ENCODE measurements at regions not wholly inside any gene's neighbourhood (a gene's known extent, or its start where the extent isn't known, plus 50 kb on each side); places are given as distances from the start of the nearest gene placed in this dataset.

GRCh38 chr5:158033724-158034123, 174.8 kb upstream of the CLINT1 start:
- in situ Hi-C loops (cut with HindIII; ENCODE audit: low pct_ligation_motif_present, low pct_unique_long_range_greater_than_20kb, low sequenced_read_pairs): no loop called here
- DNase-seq: no peak

- in situ Hi-C loops (cut with HindIII; ENCODE audit: low pct_ligation_motif_present, low pct_unique_long_range_greater_than_20kb, low sequenced_read_pairs): no loop called here
- no peak for DNase-seq
Observed at GRCh38 chr5:158033076-158033475, 174.1 kb upstream of the CLINT1 start.

GRCh38 chr5:158032246-158032645, 173.3 kb upstream of the CLINT1 start:
- no peak for DNase-seq
- in situ Hi-C loops (cut with HindIII; ENCODE audit: low pct_ligation_motif_present, low pct_unique_long_range_greater_than_20kb, low sequenced_read_pairs): no loop called here

- in situ Hi-C loops (cut with HindIII; ENCODE audit: low pct_ligation_motif_present, low pct_unique_long_range_greater_than_20kb, low sequenced_read_pairs): no loop called here
- no peak for DNase-seq
Observed at GRCh38 chr5:158027806-158028775, 169.1 kb upstream of the CLINT1 start.

- in situ Hi-C loops (cut with HindIII; ENCODE audit: low pct_ligation_motif_present, low pct_unique_long_range_greater_than_20kb, low sequenced_read_pairs): no loop called here
Observed at GRCh38 chr5:158026304-158027031, 167.5 kb upstream of the CLINT1 start.

GRCh38 chr5:158023266-158023665, 164.3 kb upstream of the CLINT1 start:
- in situ Hi-C loops (cut with HindIII; ENCODE audit: low pct_ligation_motif_present, low pct_unique_long_range_greater_than_20kb, low sequenced_read_pairs): no loop called here
- DNase-seq: no peak

More at GRCh38 chr5:158026304-158027031, 167.5 kb upstream of the CLINT1 start:
- DNase-seq: no peak

GRCh38 chr5:158022837-158023236, 163.9 kb upstream of the CLINT1 start:
- in situ Hi-C loops (cut with HindIII; ENCODE audit: low pct_ligation_motif_present, low pct_unique_long_range_greater_than_20kb, low sequenced_read_pairs): no loop called here
- no peak for DNase-seq

- in situ Hi-C loops (cut with HindIII; ENCODE audit: low pct_ligation_motif_present, low pct_unique_long_range_greater_than_20kb, low sequenced_read_pairs): no loop called here
Observed at GRCh38 chr5:158022393-158022792, 163.4 kb upstream of the CLINT1 start.

GRCh38 chr5:158020555-158021418, 161.8 kb upstream of the CLINT1 start:
- in situ Hi-C loops (cut with HindIII; ENCODE audit: low pct_ligation_motif_present, low pct_unique_long_range_greater_than_20kb, low sequenced_read_pairs): no loop called here
- DNase-seq: no peak

More at GRCh38 chr5:158022393-158022792, 163.4 kb upstream of the CLINT1 start:
- DNase-seq: no peak

GRCh38 chr5:158017469-158017868, 158.5 kb upstream of the CLINT1 start:
- no peak for DNase-seq
- in situ Hi-C loops (cut with HindIII; ENCODE audit: low pct_ligation_motif_present, low pct_unique_long_range_greater_than_20kb, low sequenced_read_pairs): no loop called here

GRCh38 chr5:158014372-158014771, 155.4 kb upstream of the CLINT1 start:
- in situ Hi-C loops (cut with HindIII; ENCODE audit: low pct_ligation_motif_present, low pct_unique_long_range_greater_than_20kb, low sequenced_read_pairs): no loop called here
- DNase-seq: no peak

- in situ Hi-C loops (cut with HindIII; ENCODE audit: low pct_ligation_motif_present, low pct_unique_long_range_greater_than_20kb, low sequenced_read_pairs): no loop called here
- DNase-seq: no peak
Observed at GRCh38 chr5:158013939-158014338, 155.0 kb upstream of the CLINT1 start.

- in situ Hi-C loops (cut with HindIII; ENCODE audit: low pct_ligation_motif_present, low pct_unique_long_range_greater_than_20kb, low sequenced_read_pairs): no loop called here
- DNase-seq: no peak
Observed at GRCh38 chr5:158013303-158013702, 154.4 kb upstream of the CLINT1 start.

- in situ Hi-C loops (cut with HindIII; ENCODE audit: low pct_ligation_motif_present, low pct_unique_long_range_greater_than_20kb, low sequenced_read_pairs): no loop called here
- DNase-seq: no peak
Observed at GRCh38 chr5:158011422-158011821, 152.5 kb upstream of the CLINT1 start.

GRCh38 chr5:158010831-158011230, 151.9 kb upstream of the CLINT1 start:
- in situ Hi-C loops (cut with HindIII; ENCODE audit: low pct_ligation_motif_present, low pct_unique_long_range_greater_than_20kb, low sequenced_read_pairs): no loop called here
- no peak for DNase-seq

GRCh38 chr5:158007336-158007735, 148.4 kb upstream of the CLINT1 start:
- DNase-seq: no peak
- in situ Hi-C loops (cut with HindIII; ENCODE audit: low pct_ligation_motif_present, low pct_unique_long_range_greater_than_20kb, low sequenced_read_pairs): no loop called here

GRCh38 chr5:157999696-158000095, 140.8 kb upstream of the CLINT1 start:
- DNase-seq: no peak
- in situ Hi-C loops (cut with HindIII; ENCODE audit: low pct_ligation_motif_present, low pct_unique_long_range_greater_than_20kb, low sequenced_read_pairs): no loop called here

- in situ Hi-C loops (cut with HindIII; ENCODE audit: low pct_ligation_motif_present, low pct_unique_long_range_greater_than_20kb, low sequenced_read_pairs): no loop called here
- no peak for DNase-seq
Observed at GRCh38 chr5:157997991-157998504, 139.1 kb upstream of the CLINT1 start.

All from ACHN (cell line).